GM08714 (cell line): ENCODE measurements at regions not wholly inside any gene's neighbourhood (a gene's known extent, or its start where the extent isn't known, plus 50 kb on each side); places are given as distances from the start of the nearest gene placed in this dataset.

Experiments
- H3K4me3 ChIP-seq: fragments of 200-500 bp; sonication (Bioruptor generic); 2 replicates; pipeline ENCODE4 v1.5.1; 2014; ENCODE audit warnings: mild to moderate bottlenecking, low read length, inconsistent platforms
- ZNF274 ChIP-seq: IDR thresholded peaks from 2 replicates; pipeline ENCODE4 v1.6.1; 2012; ENCODE audit warnings: mild to moderate bottlenecking, low read depth, low read length

DNA sequence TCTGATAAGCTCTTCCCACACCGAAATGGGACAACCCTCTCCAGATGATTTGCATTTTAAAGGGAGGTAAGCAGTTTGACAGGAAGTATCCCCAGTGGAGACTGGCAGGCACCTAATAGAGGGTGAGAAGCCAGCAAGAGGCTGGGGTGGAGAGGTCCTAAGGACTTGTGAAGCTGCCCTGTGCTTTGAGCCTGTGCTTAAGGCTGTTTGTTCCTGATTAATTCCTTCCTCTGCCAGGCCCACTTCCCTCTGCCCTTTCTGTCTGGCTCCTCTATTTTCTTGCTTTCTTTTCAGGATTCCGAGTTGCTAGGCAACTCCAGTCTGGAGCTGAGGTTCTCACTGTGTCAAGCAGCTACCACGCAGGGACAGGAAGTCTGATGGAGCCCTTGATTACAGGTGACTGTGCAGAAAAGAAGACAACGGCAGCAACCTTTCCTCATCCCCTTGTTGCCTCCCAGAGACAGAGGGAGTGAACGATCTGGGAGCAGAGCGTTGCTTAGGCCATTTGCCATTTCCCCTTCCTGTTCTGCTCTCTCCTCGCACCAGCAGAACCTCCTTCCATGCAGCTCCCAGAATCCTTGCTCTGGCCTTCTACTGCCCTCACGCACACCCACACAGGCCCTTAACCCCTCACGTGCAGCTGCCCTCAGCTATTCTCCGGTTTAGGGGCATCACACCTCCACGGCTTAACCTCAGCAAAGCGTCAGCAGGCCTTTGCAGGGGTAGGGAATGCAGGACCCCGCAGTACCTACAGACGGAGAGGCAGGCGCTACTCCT, 103.6 kb upstream of the CELF4 start:
- no peak overlapping the region for H3K4me3 ChIP-seq
- TF ChIP-seq ZNF274, result no peak

GRCh38 chr18:37667836-37668235, 102.2 kb upstream of the CELF4 start:
- no peak for TF ChIP-seq ZNF274
- H3K4me3 ChIP-seq, result no peak overlapping the region

GRCh38 chr18:37666991-37667390, 101.4 kb upstream of the CELF4 start:
- TF ChIP-seq ZNF274, result no peak
- no peak overlapping the region for H3K4me3 ChIP-seq

DNA sequence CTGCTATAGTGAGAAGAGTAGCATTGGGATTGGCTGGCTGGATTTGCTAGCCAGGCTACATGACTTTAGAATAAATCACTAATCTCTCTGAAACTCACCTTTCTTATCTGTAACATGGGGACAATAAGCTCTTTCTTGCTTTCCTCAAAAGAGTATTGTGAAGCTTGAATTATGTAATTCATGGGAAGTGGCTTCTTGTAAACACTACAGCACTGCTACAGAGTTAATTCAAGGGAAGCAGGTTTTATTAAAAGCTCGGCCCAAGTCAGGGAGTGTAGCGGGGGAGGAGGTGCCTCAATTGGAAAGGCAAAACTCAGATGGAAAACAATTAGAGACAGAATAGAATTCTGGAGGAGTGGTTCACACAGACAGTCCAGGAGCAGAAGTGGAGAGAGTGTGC, 100.9 kb upstream of the CELF4 start:
- no peak for TF ChIP-seq ZNF274
- H3K4me3 ChIP-seq, result no peak overlapping the region

DNA sequence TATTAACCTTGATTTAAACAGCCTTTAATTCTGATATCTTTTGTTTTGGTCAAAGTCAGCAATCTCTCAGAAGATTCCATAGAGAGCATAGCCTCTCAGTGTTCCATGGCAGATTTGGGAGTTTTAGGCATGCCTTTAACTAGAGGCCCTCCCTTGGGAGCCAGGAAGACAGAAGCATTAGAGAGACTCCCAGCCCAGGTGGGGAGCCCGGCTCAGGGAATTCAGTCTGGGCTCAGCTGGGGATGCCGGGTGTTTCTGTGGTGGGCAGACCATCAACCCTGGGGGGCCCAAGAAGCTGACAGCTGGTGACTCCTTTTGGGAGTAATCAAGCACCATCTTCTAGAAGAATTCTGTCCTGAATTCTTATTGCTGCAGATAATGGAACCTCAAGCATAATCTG, 99.7 kb upstream of the CELF4 start:
- H3K4me3 ChIP-seq, result no peak overlapping the region
- no peak for TF ChIP-seq ZNF274

- no peak for TF ChIP-seq ZNF274
- H3K4me3 ChIP-seq, result no peak overlapping the region
Measured at GRCh38 chr18:37663446-37663845, 97.8 kb upstream of the CELF4 start.

GRCh38 chr18:37662546-37663339, 97.1 kb upstream of the CELF4 start:
- TF ChIP-seq ZNF274, result no peak
- H3K4me3 ChIP-seq, result no peak overlapping the region

DNA sequence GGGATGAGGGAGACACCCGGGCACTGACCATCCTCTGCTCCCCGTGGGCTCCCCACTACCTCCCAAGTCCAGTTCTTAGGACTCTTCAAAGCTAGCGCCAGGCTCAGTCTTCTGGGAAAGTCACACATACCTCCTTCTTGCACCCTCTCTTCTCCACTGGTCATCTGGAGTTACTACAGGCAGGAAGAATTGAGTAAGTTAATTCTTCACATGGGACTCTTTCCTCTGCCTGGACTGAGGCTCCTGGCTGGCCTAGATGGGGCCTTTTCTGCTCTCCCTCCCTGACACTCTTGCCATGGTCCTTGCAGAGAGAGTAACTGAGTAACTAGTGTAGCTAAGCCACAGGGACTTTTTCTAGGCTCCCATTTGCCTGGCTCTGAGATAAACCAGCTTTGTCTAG, 96.5 kb upstream of the CELF4 start:
- TF ChIP-seq ZNF274, result no peak
- H3K4me3 ChIP-seq, result no peak overlapping the region

DNA sequence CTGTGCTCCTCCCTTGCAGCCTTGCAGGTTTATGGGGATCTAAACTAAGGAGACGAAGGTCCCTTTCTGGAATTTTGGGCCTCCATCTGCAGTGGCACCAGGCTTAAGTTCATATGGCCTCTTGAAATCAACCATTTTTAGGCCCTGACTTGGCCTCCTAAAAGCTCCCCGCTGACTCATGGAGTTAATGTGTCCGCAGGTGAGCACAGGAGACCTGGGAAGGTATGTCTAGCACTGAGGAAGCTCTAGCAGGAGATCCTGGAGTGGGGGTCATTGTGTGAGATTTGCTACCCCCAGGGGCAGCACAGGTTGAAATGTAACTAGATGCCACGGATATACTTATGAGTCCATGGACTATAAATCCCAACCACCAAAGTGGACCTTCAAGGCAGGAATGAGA, 95.9 kb upstream of the CELF4 start:
- H3K4me3 ChIP-seq, result no peak overlapping the region
- TF ChIP-seq ZNF274, result no peak

- TF ChIP-seq ZNF274, result no peak
- no peak overlapping the region for H3K4me3 ChIP-seq
Measured at GRCh38 chr18:37661061-37661460, 95.5 kb upstream of the CELF4 start.

DNA sequence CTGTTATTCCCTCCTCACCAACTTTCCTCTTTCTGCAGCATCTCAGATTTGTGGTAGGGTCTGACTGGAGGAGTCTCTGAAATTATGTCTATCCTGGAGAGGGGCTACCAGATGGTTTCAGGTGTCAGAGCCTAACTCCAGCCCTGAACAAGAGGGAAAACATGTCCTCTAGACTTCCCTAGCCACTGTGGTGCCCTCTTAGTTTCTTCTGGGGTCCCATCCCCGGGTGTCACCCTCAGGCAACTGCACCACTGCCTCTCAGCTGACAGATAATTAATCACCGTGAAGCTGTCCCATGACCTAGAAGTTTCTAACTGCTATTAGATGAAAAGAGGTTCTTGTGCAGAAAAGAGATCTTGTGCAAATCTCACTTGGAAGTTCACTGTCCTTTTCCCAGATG, 95.1 kb upstream of the CELF4 start:
- TF ChIP-seq ZNF274, result no peak
- no peak overlapping the region for H3K4me3 ChIP-seq

- no peak for TF ChIP-seq ZNF274
- no peak overlapping the region for H3K4me3 ChIP-seq
Measured at GRCh38 chr18:37659906-37660305, 94.3 kb upstream of the CELF4 start.

DNA sequence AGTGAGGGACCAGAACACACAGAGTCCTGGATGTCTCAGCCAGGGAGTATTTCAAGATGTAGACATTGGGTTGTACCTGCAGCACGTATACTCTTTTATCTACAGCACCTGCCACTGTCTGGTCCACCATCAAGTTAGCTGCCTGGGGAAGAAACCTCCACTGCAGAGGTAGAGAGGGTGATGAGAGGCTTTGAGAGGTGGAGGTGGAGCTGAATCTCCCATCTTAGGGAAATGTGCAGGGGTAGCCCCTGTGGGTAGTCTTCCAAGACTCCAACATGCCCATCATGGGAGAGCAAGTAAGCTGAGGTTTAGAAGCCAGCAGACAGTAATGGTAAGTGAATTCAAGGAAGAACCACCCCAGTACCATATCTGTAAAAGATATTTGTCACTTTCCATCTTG, 93.3 kb upstream of the CELF4 start:
- no peak overlapping the region for H3K4me3 ChIP-seq
- TF ChIP-seq ZNF274, result no peak

GRCh38 chr18:37657493-37657892, 91.9 kb upstream of the CELF4 start:
- no peak overlapping the region for H3K4me3 ChIP-seq
- no peak for TF ChIP-seq ZNF274

DNA sequence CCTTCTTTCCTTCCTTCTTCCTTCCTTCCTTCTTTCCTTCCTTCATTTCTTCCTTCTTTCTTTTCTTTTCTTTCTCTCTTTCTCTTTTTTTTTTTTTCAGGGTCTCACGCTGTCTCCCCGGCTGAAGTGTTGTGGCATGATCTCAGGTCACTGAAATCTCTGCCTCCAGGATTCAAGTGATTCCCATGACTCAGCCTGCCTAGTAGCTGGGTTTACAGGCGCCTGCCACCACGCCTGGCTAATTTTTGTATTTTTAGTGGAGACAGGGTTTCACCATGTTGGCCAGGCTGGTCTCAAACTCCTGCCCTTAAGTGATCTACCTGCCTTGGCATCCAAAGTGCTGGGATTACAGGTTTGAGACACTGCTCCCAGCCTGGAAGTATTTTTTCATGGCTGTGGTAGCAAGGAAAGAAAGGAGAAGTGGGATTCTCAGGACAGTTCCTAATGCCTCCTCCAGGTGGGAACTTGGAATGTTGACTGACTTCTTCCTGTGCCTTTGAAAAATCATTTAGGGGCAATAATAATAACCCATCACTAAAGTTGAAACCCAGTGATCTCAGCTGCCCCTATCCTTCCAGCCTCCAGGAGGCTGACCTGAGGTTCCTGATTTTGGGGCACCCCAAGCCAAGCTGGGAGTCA, 89.3 kb upstream of the CELF4 start:
- TF ChIP-seq ZNF274, result no peak
- no peak overlapping the region for H3K4me3 ChIP-seq
